Upper lobe of right lung (tissue), 1 donor: ENCODE measurements at regions not wholly inside any gene's neighbourhood (a gene's known extent, or its start where the extent isn't known, plus 50 kb on each side); places are given as distances from the start of the nearest gene placed in this dataset.

ENCODE experiments used
- ATAC-seq: fragments of 200-7000 bp; cut with Tn5 transposase; one replicate; pipeline ENCODE4 v1.9.1; 2020; ENCODE audit warnings: mild to moderate bottlenecking, moderate library complexity
- DNase-seq: peaks from one replicate; pipeline ENCODE4 v3.0.0-alpha.2; 2020
- H3K27ac ChIP-seq: fragments of 200-600 bp; one replicate; pipeline ENCODE4 v1.8.0; 2022
- H3K27me3 ChIP-seq: fragments of 200-600 bp; one replicate; pipeline ENCODE4 v1.8.0; 2022; ENCODE audit warnings: mild to moderate bottlenecking
- H3K36me3 ChIP-seq: fragments of 200-600 bp; one replicate; pipeline ENCODE4 v1.8.0; 2022
- H3K4me1 ChIP-seq: fragments of 200-600 bp; one replicate; pipeline ENCODE4 v1.8.0; 2022
- H3K4me3 ChIP-seq: fragments of 200-600 bp; one replicate; pipeline ENCODE4 v1.8.0; 2022; ENCODE audit warnings: mild to moderate bottlenecking
- H3K9me3 ChIP-seq: fragments of 200-600 bp; one replicate; pipeline ENCODE4 v1.8.0; 2022
- CTCF ChIP-seq: fragments of 200-600 bp; IDR thresholded peaks from one replicate; pipeline ENCODE4 v1.8.0; 2022; ENCODE audit warnings: antibody characterized with exemption
- intact Hi-C: fragments of 100-400 bp; cut with DNase I; formaldehyde crosslinking; loops from one replicate; pipeline ENCODE4 v1.11.0; 2022
- donor health status: DM: no; HTN: yes; CAD: no; lungs with severe emphysema.

- no peak for TF ChIP-seq CTCF
- intact Hi-C loops, result no loop called here
- no peaks in the 10 kb centered on the region for H3K36me3 ChIP-seq
Measured at GRCh38 chr12:45575417-45575816, 154.1 kb upstream of the ARID2 start.

GRCh38 chr12:45575823-45576475 is 153.6 kb upstream of the ARID2 start:
- intact Hi-C loops, result no loop called here
- H3K9me3 ChIP-seq, result no peaks in the 10 kb centered on the region
- H3K27me3 ChIP-seq, result no peaks in the 10 kb centered on the region
- no peak overlapping the region for H3K27ac ChIP-seq
- H3K4me3 ChIP-seq, result no peak overlapping the region
- no peak for TF ChIP-seq CTCF
- DNase-seq (no peak), ATAC-seq (peak; percentile 81)
- H3K36me3 ChIP-seq, result no peaks in the 10 kb centered on the region
- no peaks in the 10 kb centered on the region for H3K4me1 ChIP-seq

More at GRCh38 chr12:45575417-45575816, 154.1 kb upstream of the ARID2 start:
- no peaks in the 10 kb centered on the region for H3K4me1 ChIP-seq
- no peaks in the 10 kb centered on the region for H3K9me3 ChIP-seq
- H3K27me3 ChIP-seq, result no peaks in the 10 kb centered on the region
- H3K4me3 ChIP-seq, result no peak overlapping the region
- no peak overlapping the region for H3K27ac ChIP-seq
- ATAC-seq (peak; percentile 57), DNase-seq (no peak)

GRCh38 chr12:45577844-45578399 is 151.6 kb upstream of the ARID2 start:
- no peak for ATAC-seq
- Histone ChIP-seq H3K36me3 (no peaks in the 10 kb centered on the region), H3K4me1 (no peaks in the 10 kb centered on the region), H3K4me3 (no peak overlapping the region), H3K27ac (no peak overlapping the region), H3K27me3 (no peaks in the 10 kb centered on the region), H3K9me3 (no peaks in the 10 kb centered on the region)
- intact Hi-C loops, result no loop called here
- no peak for TF ChIP-seq CTCF
- no peak for DNase-seq

- intact Hi-C loops, result no loop called here
- DNase-seq (no peak), ATAC-seq (no peak)
- Histone ChIP-seq H3K36me3 (no peaks in the 10 kb centered on the region), H3K4me3 (no peak overlapping the region), H3K9me3 (no peaks in the 10 kb centered on the region), H3K27ac (no peak overlapping the region), H3K27me3 (no peaks in the 10 kb centered on the region), H3K4me1 (no peaks in the 10 kb centered on the region)
- no peak for TF ChIP-seq CTCF
Measured at GRCh38 chr12:45580356-45580969, 149.0 kb upstream of the ARID2 start.

GRCh38 chr12:45581112-45581511 is 148.4 kb upstream of the ARID2 start:
- Histone ChIP-seq H3K27me3 (no peaks in the 10 kb centered on the region), H3K36me3 (no peaks in the 10 kb centered on the region), H3K4me3 (no peak overlapping the region), H3K9me3 (no peaks in the 10 kb centered on the region), H3K4me1 (no peaks in the 10 kb centered on the region), H3K27ac (no peak overlapping the region)
- DNase-seq (no peak), ATAC-seq (no peak)
- intact Hi-C loops, result no loop called here
- no peak for TF ChIP-seq CTCF
